ENCODE measurements at regions not wholly inside any gene's neighbourhood (a gene's known extent, or its start where the extent isn't known, plus 50 kb on each side); places are given as distances from the start of the nearest gene placed in this dataset.
A peak's percentile ranks its signal among the peaks of the same experiment; 100 is the strongest.

DNA sequence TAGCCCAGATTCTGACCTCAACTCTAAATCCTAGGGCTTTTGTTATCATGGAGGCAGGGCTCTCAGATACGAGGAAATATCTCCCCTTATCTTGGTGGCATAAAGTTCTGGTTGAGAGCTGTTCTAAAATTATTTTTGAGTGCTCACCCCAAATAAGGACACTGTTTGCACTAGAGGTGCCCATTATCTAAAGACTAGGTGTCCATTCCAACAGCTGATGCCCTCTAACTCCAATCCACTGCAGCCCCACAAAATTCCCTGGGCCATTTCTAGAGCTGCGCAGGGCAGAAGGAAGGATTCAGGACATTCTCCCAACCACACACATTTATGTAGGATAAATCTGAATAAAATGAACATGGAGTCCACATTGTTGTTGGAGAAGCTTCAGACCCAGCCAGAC is 301.9 kb downstream of the FGFR2 start:
- no peak for DNase-seq

DNA sequence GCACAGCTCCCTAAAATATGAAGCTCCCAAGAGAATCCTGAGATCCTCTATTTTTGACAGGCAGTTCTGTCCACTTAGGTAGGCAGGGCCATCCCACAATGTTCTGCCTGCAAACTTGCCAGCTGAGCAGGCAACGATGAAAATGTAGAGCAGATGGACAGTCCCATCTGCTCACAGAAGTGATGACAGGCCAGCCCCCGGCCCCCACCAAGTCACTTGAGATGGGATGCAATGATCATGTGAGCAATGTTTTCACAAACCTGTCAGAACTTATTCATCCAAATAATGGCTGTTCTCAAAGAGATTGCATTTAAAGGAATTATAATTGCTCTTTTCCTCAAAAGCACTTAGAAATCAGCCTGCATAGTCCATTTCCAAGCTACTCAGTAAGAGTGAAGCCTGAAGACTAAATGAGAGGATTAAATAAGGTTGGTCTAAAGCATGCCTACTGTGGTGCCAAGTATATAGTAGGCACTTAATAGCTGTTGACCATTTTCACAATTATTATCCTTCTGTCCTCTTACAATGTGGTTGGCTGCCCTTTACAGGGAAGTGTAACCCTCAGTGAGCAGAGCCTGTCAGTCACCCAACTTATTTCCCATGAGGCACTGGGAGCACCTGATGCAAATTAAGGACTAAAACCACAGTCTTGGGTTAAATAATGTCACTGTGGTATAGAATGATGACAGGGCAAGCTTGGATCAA is 301.2 kb downstream of the FGFR2 start:
- DNase-seq, result no peak

- DNase-seq, result no peak
These were observed 297.5 kb downstream of the FGFR2 start for GRCh38 chr10:121300723-121301122.

DNA sequence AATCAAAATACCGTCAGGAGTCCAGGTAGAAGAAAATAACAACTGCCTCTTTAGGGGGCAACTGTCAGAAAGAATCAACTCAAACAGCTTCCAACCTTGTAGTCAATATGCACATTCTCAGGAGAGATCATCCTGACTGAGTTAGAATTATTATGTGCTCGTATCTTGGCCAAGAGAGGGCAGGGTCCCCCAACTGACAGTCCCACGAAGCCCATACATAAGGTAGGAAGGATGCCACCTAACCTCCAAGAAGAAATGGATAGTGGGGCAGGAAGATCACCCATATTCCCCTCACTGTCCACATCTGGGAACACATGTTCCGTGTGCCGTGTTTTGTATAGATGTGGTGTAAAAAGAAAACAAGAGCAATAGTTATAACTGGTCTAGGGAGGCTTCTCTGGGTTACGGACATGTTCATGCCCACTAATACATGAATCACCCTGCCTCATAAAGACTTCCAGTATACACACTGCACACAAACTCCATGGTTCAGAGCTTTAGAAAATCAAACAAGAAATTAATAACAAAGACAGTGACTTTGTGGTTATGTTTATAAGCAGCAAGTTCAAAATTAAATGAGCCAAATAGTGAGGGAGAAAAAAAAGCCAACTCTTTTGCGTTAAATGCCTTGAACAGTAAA is 295.6 kb downstream of the FGFR2 start:
- DNase-seq, result no peak

DNA sequence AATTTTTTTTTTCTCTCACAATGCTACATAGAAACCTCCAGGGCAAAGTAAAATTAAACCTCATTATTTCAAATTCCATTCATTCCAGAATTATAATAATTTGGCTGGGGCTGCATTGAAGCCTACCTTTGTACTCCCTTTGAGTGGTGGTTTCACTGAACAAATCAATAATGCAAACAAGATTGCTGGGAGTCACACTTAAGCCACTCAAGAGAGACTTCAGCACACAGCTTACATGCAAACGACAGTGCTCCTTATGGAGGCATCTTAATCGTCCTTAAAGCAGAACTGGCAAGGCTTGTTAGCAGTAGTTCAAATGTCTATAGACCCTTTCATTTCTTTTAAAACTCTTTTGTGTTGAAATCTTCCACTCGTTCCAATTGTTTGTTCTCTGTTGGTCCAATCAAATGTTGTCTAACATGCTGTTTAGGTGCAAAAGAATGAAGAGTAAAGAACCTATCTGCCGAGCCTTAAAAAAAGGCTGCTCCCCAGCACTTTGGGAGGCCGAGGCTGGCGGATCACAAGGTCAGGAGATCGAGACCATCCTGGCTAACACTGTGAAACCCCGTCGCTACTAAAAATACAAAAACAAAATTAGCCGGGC is 294.9 kb downstream of the FGFR2 start:
- DNase-seq, result no peak

DNA sequence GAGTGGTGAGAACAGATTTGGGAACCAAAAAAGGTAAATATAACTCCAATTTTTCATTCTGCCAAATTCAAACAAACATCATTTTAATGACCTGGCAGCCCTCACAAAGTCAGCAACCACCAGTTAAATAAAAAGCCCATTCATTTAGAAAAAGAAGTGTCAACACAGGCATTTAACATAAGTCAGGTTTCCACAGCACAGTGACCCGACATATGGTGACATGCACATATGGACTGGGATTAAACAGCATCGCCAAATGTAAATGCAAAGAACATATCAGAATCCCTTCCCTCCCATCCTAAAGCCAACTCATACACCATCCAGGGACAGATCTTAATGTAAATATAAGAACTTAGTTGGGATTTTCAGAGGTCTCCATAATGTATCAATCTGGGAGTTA is 293.2 kb downstream of the FGFR2 start:
- no peak for DNase-seq

DNA sequence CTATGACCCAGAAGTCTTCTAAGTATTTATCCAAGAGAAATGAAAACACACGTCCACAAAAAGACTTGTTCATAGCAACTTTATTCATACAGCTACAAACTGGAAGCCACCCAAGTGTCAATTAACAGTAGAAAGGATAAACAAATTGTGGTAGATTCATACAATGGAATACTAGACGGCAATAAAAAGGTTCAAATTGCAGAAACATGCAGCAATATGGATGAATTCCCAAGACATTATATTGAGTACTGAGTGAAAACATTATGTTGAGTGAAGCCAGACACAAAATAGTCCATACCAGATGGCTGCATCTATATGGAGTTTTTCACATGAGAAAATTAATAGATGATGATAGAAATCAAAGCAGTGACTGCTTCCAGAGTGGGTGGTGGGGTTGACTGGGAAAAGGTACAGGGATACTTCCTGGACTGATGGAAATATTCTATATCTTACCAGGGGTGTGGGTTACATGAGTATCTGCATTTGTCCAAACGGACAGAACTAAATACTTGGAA is 292.0 kb downstream of the FGFR2 start:
- no peak for DNase-seq

GRCh38 chr10:121307411-121307980 is 290.7 kb downstream of the FGFR2 start:
- no peak for DNase-seq

DNA sequence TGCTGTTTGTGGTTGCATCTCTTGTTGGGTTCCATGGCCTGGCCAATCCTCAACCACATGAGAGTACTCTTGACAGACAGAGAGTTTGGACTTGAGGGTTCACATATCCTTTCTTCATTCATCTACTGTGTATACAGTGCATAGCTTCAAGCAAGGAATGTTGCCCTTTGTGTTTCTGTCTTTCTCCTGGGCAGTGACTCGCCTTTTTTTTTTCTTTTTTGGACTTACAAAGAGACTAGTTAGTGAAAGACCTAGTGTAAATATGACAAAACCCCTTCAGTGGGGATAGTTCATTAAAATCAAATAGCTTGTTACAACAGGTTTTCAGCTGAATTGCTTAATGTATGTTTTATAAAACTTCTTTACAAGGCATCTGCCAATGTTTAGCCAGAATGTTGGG is 290.2 kb downstream of the FGFR2 start:
- DNase-seq, result no peak

- peak in 1 of 51 donors; percentile 9 for DNase-seq
These were observed 289.1 kb downstream of the FGFR2 start for GRCh38 chr10:121309164-121309563.

DNA sequence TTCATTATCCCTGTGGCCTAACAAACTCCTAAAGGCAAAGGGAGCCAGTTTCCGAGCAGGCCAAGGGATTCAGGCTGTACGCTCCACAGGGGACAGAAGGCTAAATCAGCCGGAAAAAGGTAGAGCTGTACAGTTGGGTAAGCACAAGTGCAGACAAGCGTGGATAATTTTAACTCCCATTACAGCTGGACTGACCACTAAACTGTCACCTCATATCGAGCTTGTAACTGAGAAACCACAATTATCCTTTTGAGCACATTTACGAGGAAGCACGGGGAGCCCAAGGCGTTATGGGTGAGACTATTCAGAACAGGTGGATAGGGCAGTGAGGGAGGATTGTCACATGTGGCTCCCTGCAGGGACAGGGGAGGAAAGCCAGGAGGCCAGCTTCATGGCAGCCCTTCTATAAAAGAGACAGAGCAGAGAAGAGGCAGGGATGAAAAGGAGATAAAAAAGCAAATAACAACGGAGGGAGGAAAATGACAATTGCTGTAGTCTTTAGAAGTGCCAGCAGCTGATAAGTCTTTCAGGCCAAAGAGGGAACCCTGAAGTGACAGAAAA is 288.0 kb downstream of the FGFR2 start:
- no peak for DNase-seq

- no peak for DNase-seq
These were observed 286.3 kb downstream of the FGFR2 start for GRCh38 chr10:121311812-121312443.

DNA sequence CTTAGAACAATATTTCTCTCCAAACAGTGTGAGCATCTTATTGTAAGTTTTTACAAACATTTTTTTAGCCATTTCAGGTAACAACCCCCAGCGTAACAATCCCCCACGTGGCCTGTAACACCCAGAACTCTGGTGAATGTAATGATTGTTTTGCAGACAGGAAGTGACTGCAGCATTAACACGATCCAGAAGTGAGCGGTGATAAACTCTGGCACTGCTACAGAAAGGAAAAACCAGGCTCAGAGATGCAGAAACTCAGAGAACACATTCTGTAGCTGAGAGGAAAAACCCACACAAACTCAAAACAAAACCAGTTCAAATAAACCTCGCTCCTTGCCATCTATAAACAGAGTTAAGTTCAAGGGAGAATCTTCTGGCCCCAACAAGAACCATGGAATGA is 285.7 kb downstream of the FGFR2 start:
- DNase-seq, result no peak

GRCh38 chr10:121313119-121313875 is 284.9 kb downstream of the FGFR2 start:
- DNase-seq, result no peak

DNA sequence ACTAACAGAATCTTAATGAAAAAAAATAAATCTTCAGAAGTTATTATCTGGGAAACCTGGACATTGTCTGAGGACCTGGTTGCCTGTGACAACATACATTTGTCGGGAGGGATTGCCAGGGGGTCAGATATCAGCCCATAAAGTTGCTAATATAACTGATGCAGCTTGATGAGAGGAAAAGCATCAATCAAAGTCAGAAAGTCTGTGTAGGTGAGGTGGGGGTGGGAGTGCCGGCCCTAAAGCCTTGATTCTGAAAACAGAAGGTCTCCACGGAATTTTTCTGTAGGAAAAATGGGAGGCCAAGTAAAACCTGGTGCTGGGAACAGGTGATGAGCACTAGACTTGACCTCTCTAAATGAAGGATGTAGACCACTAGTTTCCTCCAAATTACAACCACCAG is 281.8 kb downstream of the FGFR2 start:
- no peak for DNase-seq

GRCh38 chr10:121317374-121317773 is 280.9 kb downstream of the FGFR2 start:
- no peak for DNase-seq

DNA sequence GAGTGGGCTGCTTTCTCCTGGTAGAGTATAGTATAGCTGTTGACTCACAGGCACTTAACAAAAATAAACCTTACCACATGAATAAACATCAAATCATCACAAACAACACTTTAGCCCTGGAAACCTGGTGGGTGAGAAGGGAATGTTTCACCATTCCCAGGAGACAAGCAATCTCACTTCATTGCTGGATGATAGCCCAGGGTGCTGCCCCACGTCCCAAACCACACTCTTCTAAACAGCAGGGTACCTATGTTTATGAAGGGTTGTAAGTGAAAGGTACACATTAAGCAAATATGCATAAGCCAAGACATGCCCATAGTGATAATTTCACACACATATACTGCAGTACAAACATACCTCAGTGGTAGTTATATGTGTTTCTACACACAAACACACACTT is 276.2 kb downstream of the FGFR2 start:
- no peak for DNase-seq

- DNase-seq, result no peak
These were observed 275.5 kb downstream of the FGFR2 start for GRCh38 chr10:121322776-121323175.

GRCh38 chr10:121323443-121323842 is 274.8 kb downstream of the FGFR2 start:
- no peak for DNase-seq

GRCh38 chr10:121324678-121325213 is 273.5 kb downstream of the FGFR2 start:
- no peak for DNase-seq
